Fibroblast of mammary gland (primary cell): ENCODE measurements at regions not wholly inside any gene's neighbourhood (a gene's known extent, or its start where the extent isn't known, plus 50 kb on each side); places are given as distances from the start of the nearest gene placed in this dataset.

Experiments
- DNase-seq: peaks from one replicate; pipeline ENCODE4 v3.0.0-alpha.2; 2010; ENCODE audit warnings: low read depth
- H3K4me3 ChIP-seq: 2 replicates; pipeline ENCODE4 v1.5.1; 2011; ENCODE audit warnings: low read depth, mild to moderate bottlenecking, low read length, moderate library complexity; ENCODE audit not compliant: control insufficient read depth
- TF ChIP-seq, protein P1 (sequence below): conservative IDR thresholded peaks from 2 replicates; pipeline ENCODE4 v1.5.1; 2011; ENCODE audit warnings: low read depth, low read length, inconsistent platforms; ENCODE audit not compliant: control insufficient read depth, insufficient read depth

DNA sequence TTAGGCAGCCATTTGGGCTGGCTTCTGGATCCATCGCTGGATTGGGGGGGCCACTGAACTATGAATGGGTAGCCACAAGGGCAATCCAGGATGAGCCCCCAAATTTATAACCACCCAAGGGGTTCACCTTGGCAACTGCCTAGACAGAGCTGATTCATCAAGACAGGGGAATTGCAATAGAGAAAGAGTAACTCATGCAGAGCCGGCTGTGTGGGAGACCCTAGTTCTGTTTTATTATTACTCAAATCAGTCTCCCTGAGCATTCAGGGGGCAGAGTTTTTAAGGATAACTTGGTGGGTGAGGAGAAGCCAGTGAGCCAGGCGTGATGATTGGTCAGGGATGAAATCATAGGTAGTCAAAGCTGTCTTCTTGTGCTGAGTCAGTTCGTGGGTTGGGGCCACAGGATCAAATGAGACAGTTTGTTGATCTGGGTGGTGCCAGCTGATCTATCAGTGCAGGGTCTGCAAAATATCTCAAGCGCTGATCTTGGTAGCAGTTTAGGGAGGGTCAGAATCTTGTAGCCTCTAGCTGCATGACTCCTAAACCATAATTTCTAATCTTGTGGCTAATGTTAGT lies 57.9 kb downstream of the DNAJB9 start:
- DNase-seq = no peak
- H3K4me3 ChIP-seq = no peak overlapping the region
- TF ChIP-seq, protein P1, sequence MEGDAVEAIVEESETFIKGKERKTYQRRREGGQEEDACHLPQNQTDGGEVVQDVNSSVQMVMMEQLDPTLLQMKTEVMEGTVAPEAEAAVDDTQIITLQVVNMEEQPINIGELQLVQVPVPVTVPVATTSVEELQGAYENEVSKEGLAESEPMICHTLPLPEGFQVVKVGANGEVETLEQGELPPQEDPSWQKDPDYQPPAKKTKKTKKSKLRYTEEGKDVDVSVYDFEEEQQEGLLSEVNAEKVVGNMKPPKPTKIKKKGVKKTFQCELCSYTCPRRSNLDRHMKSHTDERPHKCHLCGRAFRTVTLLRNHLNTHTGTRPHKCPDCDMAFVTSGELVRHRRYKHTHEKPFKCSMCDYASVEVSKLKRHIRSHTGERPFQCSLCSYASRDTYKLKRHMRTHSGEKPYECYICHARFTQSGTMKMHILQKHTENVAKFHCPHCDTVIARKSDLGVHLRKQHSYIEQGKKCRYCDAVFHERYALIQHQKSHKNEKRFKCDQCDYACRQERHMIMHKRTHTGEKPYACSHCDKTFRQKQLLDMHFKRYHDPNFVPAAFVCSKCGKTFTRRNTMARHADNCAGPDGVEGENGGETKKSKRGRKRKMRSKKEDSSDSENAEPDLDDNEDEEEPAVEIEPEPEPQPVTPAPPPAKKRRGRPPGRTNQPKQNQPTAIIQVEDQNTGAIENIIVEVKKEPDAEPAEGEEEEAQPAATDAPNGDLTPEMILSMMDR = no peak

DNA sequence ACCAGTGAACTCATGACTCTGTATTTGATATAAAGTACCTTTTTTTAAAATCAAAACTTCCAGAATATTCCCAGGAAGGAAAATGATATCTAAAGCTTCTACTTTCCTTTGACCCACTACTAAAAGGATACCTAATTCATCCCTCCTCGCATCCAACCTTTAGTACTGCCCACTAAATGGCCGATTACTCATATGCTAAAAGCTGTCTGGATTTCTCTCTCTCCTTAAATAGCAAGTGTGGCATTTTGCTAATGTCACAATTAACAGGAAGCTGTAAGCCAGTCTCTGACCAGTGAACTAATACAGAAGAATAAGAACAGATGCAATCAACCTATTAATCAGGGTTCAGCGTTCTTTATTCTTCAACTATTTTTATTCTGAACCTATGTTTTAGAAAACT lies 59.0 kb downstream of the DNAJB9 start:
- TF ChIP-seq, protein P1 = no peak

DNA sequence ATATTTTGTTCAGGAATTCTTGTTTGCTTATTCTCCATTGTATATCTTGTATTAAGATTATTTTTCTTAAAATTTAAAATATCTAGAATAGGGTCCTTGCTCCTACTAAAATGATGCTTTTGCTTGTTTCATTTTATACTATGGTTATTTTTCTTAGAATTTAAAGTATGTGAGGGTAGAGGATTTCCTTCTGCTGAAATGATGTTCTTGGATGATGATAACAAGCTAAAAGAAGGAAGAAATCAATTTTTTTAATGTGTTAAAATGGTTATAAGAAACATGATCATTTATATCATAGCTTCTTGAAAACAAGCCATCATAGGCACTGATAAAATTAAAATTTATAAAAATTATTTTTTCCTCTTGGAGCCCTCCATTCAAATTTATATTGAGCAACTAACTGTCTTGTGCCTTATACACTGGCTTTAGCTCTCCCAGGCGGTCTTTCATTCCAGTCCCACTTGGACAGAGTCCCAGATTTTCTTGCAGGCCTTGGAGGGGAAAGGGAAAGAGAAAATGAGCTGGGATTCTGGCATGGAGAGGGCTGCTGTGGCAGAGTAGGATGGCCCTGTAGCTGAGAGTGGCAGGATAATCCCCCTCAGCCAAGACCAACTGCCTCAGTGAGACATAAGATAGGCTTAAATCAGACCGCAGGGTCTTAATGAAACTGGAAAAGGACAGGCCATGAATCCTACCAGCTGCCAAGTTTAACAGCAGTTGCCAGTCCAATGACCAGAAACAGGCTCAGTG lies 60.2 kb downstream of the DNAJB9 start:
- peak; percentile 24 for DNase-seq
- TF ChIP-seq, protein P1 = no peak
- no peak overlapping the region for H3K4me3 ChIP-seq

More for the DNA sequence above, 59.0 kb downstream of the DNAJB9 start:
- DNase-seq = no peak
- no peak overlapping the region for H3K4me3 ChIP-seq

DNA sequence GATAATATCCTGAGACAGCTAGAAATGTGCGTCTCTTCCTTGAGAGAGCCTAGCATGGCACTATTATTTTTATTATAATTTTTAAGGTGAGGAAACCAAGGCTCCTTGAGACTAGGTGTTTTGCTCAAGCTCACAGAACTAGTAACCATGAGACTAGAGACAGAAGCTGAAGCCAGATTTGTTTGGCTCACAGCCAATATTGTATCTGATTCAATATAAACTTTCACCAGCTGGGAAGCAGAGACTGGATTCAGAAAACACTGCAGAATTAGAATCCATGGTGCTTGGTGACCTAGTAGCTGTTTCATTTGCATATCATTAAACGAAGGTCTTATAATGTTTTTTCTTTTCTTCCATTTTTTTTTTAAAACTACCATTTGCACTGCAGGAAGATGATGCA lies 64.4 kb downstream of the DNAJB9 start:
- DNase-seq = no peak
- TF ChIP-seq, protein P1 = no peak
- H3K4me3 ChIP-seq = no peak overlapping the region

DNA sequence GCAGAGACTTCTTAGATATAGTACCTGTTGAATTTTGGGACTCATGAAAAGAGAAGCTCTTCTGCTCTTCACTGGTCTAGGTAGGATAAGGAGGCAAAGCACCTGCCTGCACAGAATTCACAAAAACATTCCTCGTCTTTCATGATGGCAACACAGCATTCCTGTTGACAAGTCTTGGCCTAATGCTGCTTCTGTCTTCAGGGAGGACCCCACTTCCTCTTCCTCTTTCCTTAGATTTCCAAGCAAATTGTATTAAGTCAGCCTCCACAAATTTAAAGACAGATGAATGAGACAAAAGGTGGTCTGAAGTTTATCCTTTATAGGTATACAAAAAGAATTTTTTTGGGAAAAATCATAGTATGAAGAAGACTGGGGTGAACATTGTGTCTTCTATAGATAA lies 64.9 kb downstream of the DNAJB9 start:
- H3K4me3 ChIP-seq = no peak overlapping the region
- DNase-seq = no peak
- TF ChIP-seq, protein P1 = no peak

DNA sequence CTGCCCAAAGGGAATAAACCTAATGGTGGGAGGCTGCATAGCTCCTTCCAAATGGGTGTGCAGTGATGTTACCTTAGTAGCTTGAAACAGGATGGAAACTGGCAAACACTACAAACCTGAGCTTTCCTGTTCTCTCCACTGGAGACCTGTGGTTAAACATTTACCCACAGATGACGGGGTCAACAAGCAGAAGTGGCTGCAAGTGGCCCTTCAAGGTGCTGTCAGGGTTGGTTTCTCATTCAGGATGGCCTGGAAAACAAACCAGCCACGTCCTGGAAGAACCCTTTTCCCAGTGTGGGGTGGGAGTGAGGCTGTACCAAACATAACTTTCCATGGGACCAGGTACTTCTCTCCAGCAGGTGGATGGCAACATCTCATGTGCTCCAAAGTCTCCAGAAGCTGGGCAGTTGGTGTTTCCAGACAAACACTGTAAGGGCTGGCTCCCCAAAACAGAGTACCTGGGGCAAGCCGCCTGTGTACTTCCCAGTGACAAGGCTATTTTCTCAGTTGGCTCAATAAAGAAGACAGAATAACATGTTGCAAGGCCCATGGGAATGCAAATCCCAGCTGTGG lies 67.5 kb downstream of the DNAJB9 start:
- TF ChIP-seq, protein P1 = no peak
- H3K4me3 ChIP-seq = no peak overlapping the region
- DNase-seq = no peak

DNA sequence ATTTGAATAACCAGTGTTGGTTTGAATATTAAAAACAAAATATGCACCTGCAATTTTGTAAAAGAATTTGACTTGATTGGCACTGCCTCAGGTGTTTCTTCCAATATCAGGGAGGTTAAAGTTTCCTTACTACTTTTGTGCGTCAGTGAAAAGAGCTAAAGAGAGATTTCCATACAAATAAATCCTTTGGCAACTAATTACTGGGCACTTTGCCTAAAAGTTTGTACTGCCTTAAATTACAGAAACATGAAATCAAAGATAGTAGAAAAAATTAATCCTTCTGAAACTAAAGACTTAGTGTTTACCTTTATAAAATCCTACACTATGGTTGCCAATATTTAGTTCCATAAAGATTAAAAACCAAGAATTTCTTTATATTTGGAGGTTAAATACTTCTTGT lies 72.5 kb downstream of the DNAJB9 start:
- H3K4me3 ChIP-seq = no peak overlapping the region
- TF ChIP-seq, protein P1 = no peak
- DNase-seq = no peak
